ENCODE measurements at regions not wholly inside any gene's neighbourhood (a gene's known extent, or its start where the extent isn't known, plus 50 kb on each side); places are given as distances from the start of the nearest gene placed in this dataset.

GRCh38 chr11:130636722-130637464, 188.4 kb downstream of the ADAMTS15 start:
- H3K4me1 ChIP-seq (ENCODE audit: insufficient read depth) = peaks cover 2% of the 10 kb centered on the region
- peak overlapping the region; percentile 33 for H3K27ac ChIP-seq (ENCODE audit: low read depth)
- H3K4me3 ChIP-seq (ENCODE audit: low read depth, low read length) = no peak overlapping the region
- H3K36me3 ChIP-seq (ENCODE audit: insufficient read depth) = no peaks in the 10 kb centered on the region
- 68% methylated on average over 9 of the region's 9 CpGs for WGBS
- peak; percentile 54 for DNase-seq (ENCODE audit: extremely low spot score)

- Histone ChIP-seq H3K36me3 (ENCODE audit: insufficient read depth) (no peaks in the 10 kb centered on the region), H3K4me3 (ENCODE audit: low read depth, low read length) (no peak overlapping the region), H3K4me1 (ENCODE audit: insufficient read depth) (peaks cover 2% of the 10 kb centered on the region), H3K27ac (ENCODE audit: low read depth) (no peak overlapping the region)
- no peak for DNase-seq (ENCODE audit: extremely low spot score)
- 68% methylated on average over 7 of the region's 7 CpGs for whole genome bisulfite sequencing
Measured at GRCh38 chr11:130637566-130637965, 189.1 kb downstream of the ADAMTS15 start.

GRCh38 chr11:130638033-130638432, 189.6 kb downstream of the ADAMTS15 start:
- H3K36me3 ChIP-seq (ENCODE audit: insufficient read depth) = no peaks in the 10 kb centered on the region
- H3K27ac ChIP-seq (ENCODE audit: low read depth) = no peak overlapping the region
- WGBS = 18% methylated on average over 5 of the region's 5 CpGs
- peak; percentile 45 for DNase-seq (ENCODE audit: extremely low spot score)
- H3K4me3 ChIP-seq (ENCODE audit: low read depth, low read length) = no peak overlapping the region
- peaks cover 2% of the 10 kb centered on the region for H3K4me1 ChIP-seq (ENCODE audit: insufficient read depth)

- WGBS = 79% methylated on average over 3 of the region's 3 CpGs
- no peak for DNase-seq (ENCODE audit: extremely low spot score)
- no peak overlapping the region for H3K4me3 ChIP-seq (ENCODE audit: low read depth, low read length)
- H3K27ac ChIP-seq (ENCODE audit: low read depth) = no peak overlapping the region
- H3K36me3 ChIP-seq (ENCODE audit: insufficient read depth) = no peaks in the 10 kb centered on the region
- peaks cover 2% of the 10 kb centered on the region for H3K4me1 ChIP-seq (ENCODE audit: insufficient read depth)
Measured at GRCh38 chr11:130638624-130639023, 190.2 kb downstream of the ADAMTS15 start.

- 99% methylated on average over 2 of the region's 2 CpGs for WGBS
- no peaks in the 10 kb centered on the region for H3K36me3 ChIP-seq (ENCODE audit: insufficient read depth)
- H3K27ac ChIP-seq (ENCODE audit: low read depth) = no peak overlapping the region
- DNase-seq (ENCODE audit: extremely low spot score) = no peak
- no peak overlapping the region for H3K4me3 ChIP-seq (ENCODE audit: low read depth, low read length)
- H3K4me1 ChIP-seq (ENCODE audit: insufficient read depth) = peaks cover 2% of the 10 kb centered on the region
Measured at GRCh38 chr11:130639369-130639768, 190.9 kb downstream of the ADAMTS15 start.

- Histone ChIP-seq H3K4me3 (ENCODE audit: low read depth, low read length) (no peak overlapping the region), H3K36me3 (ENCODE audit: insufficient read depth) (no peaks in the 10 kb centered on the region), H3K27ac (ENCODE audit: low read depth) (no peak overlapping the region), H3K4me1 (ENCODE audit: insufficient read depth) (peaks cover 2% of the 10 kb centered on the region)
- 95% methylated on average over 7 of the region's 7 CpGs for WGBS
- DNase-seq (ENCODE audit: extremely low spot score) = no peak
Measured at GRCh38 chr11:130640526-130640925, 192.1 kb downstream of the ADAMTS15 start.

- Histone ChIP-seq H3K27ac (ENCODE audit: low read depth) (no peak overlapping the region), H3K4me1 (ENCODE audit: insufficient read depth) (no peaks in the 10 kb centered on the region), H3K36me3 (ENCODE audit: insufficient read depth) (no peaks in the 10 kb centered on the region), H3K4me3 (ENCODE audit: low read depth, low read length) (no peak overlapping the region)
- WGBS = 78% methylated on average over 3 of the region's 3 CpGs
- no peak for DNase-seq (ENCODE audit: extremely low spot score)
Measured at GRCh38 chr11:130641876-130642275, 193.4 kb downstream of the ADAMTS15 start.

- no peak for DNase-seq (ENCODE audit: extremely low spot score)
- 91% methylated on average over 1 of the region's 1 CpG for WGBS
- Histone ChIP-seq H3K27ac (ENCODE audit: low read depth) (no peak overlapping the region), H3K36me3 (ENCODE audit: insufficient read depth) (no peaks in the 10 kb centered on the region), H3K4me3 (ENCODE audit: low read depth, low read length) (no peak overlapping the region), H3K4me1 (ENCODE audit: insufficient read depth) (no peaks in the 10 kb centered on the region)
Measured at GRCh38 chr11:130642994-130643393, 194.5 kb downstream of the ADAMTS15 start.

- DNase-seq (ENCODE audit: extremely low spot score) = no peak
Measured at GRCh38 chr11:130644187-130644586, 195.7 kb downstream of the ADAMTS15 start.

GRCh38 chr11:130645164-130645842, 196.9 kb downstream of the ADAMTS15 start:
- no peak overlapping the region for H3K27ac ChIP-seq (ENCODE audit: low read depth)

More at GRCh38 chr11:130644187-130644586, 195.7 kb downstream of the ADAMTS15 start:
- 57% methylated on average over 11 of the region's 11 CpGs for WGBS
- no peaks in the 10 kb centered on the region for H3K4me1 ChIP-seq (ENCODE audit: insufficient read depth)
- H3K36me3 ChIP-seq (ENCODE audit: insufficient read depth) = no peaks in the 10 kb centered on the region
- no peak overlapping the region for H3K27ac ChIP-seq (ENCODE audit: low read depth)
- H3K4me3 ChIP-seq (ENCODE audit: low read depth, low read length) = no peak overlapping the region

GRCh38 chr11:130645843-130646197, 197.4 kb downstream of the ADAMTS15 start:
- DNase-seq (ENCODE audit: extremely low spot score) = no peak
- Histone ChIP-seq H3K36me3 (ENCODE audit: insufficient read depth) (no peaks in the 10 kb centered on the region), H3K27ac (ENCODE audit: low read depth) (no peak overlapping the region), H3K4me1 (ENCODE audit: insufficient read depth) (no peaks in the 10 kb centered on the region), H3K4me3 (ENCODE audit: low read depth, low read length) (no peak overlapping the region)
- 96% methylated on average over 6 of the region's 6 CpGs for WGBS

More at GRCh38 chr11:130645164-130645842, 196.9 kb downstream of the ADAMTS15 start:
- H3K36me3 ChIP-seq (ENCODE audit: insufficient read depth) = no peaks in the 10 kb centered on the region
- DNase-seq (ENCODE audit: extremely low spot score) = no peak
- WGBS = 90% methylated on average over 10 of the region's 10 CpGs
- H3K4me3 ChIP-seq (ENCODE audit: low read depth, low read length) = no peak overlapping the region
- no peaks in the 10 kb centered on the region for H3K4me1 ChIP-seq (ENCODE audit: insufficient read depth)

GRCh38 chr11:130646881-130647280, 198.4 kb downstream of the ADAMTS15 start:
- Histone ChIP-seq H3K27ac (ENCODE audit: low read depth) (no peak overlapping the region), H3K36me3 (ENCODE audit: insufficient read depth) (no peaks in the 10 kb centered on the region), H3K4me1 (ENCODE audit: insufficient read depth) (no peaks in the 10 kb centered on the region), H3K4me3 (ENCODE audit: low read depth, low read length) (no peak overlapping the region)
- no peak for DNase-seq (ENCODE audit: extremely low spot score)
- 49% methylated on average over 3 of the region's 3 CpGs for WGBS

GRCh38 chr11:130647371-130647770, 198.9 kb downstream of the ADAMTS15 start:
- no peak overlapping the region for H3K27ac ChIP-seq (ENCODE audit: low read depth)
- DNase-seq (ENCODE audit: extremely low spot score) = no peak
- WGBS = 93% methylated on average over 5 of the region's 5 CpGs
- H3K4me3 ChIP-seq (ENCODE audit: low read depth, low read length) = no peak overlapping the region
- H3K4me1 ChIP-seq (ENCODE audit: insufficient read depth) = no peaks in the 10 kb centered on the region
- H3K36me3 ChIP-seq (ENCODE audit: insufficient read depth) = no peaks in the 10 kb centered on the region

- no peak for DNase-seq (ENCODE audit: extremely low spot score)
- Histone ChIP-seq H3K4me3 (ENCODE audit: low read depth, low read length) (no peak overlapping the region), H3K4me1 (ENCODE audit: insufficient read depth) (no peaks in the 10 kb centered on the region), H3K36me3 (ENCODE audit: insufficient read depth) (no peaks in the 10 kb centered on the region), H3K27ac (ENCODE audit: low read depth) (no peak overlapping the region)
- WGBS = 30% methylated on average over 3 of the region's 3 CpGs
Measured at GRCh38 chr11:130649801-130650200, 201.4 kb downstream of the ADAMTS15 start.

Measured in urinary bladder (tissue), 3 donors.